ENCODE measurements at regions not wholly inside any gene's neighbourhood (a gene's known extent, or its start where the extent isn't known, plus 50 kb on each side); places are given as distances from the start of the nearest gene placed in this dataset.

GRCh38 chr2:469514-469913 lies 181.6 kb upstream of the ALKAL2 start:
- intact Hi-C loops (cut with micrococcal nuclease) (no loop called here), dilution Hi-C loops (cut with MboI; ENCODE audit: extremely low pct_ligation_motif_present, low sequenced_read_pairs) (no loop called here)
- no peaks in the 10 kb centered on the region for H3K27me3 ChIP-seq (ENCODE audit: control insufficient read depth in 2 of 2, insufficient read depth in 2 of 2, low read length in 2 of 2)
- H3K9me3 ChIP-seq (replicated peaks; ENCODE audit: control insufficient read depth, insufficient read depth, low read length) = peaks cover 4% of the 10 kb centered on the region
- H3K4me2 ChIP-seq (ENCODE audit: insufficient read depth, low read length) = no peak overlapping the region
- ChIA-PET POLR2A (no interaction called here), CTCF (no interaction called here)
- H3K9ac ChIP-seq (replicated peaks; ENCODE audit: extremely low read depth, insufficient read depth, low read length) = no peak overlapping the region
- no TSS peak for BruUV-seq (replicated peaks)
- TF ChIP-seq CTCF (IDR thresholded peaks at IDR 0.05; ENCODE audit: extremely low read depth in 1 of 2, insufficient read depth in 1 of 2, low read depth in 1 of 2, low read length in 2 of 2) (no peak), JUN (IDR thresholded peaks at IDR 0.05; ENCODE audit: borderline replicate concordance, insufficient read depth, insufficient read length, low read depth) (no peak), GATA2 (IDR thresholded peaks at IDR 0.05; ENCODE audit: insufficient read depth, insufficient read length, low read depth, low read length) (no peak), FOS (IDR thresholded peaks at IDR 0.05; ENCODE audit: borderline replicate concordance, insufficient read depth, low read length) (no peak)
- no peak for FAIRE-seq
- no peaks in the 10 kb centered on the region for H3K79me2 ChIP-seq (ENCODE audit: control insufficient read depth, insufficient read depth, low read length)
- no peak overlapping the region for H3K4me3 ChIP-seq (replicated peaks in 1 of 3; ENCODE audit: insufficient read depth in 1 of 3, low read depth in 1 of 3, low read length in 3 of 3)
- H4K20me1 ChIP-seq (replicated peaks; ENCODE audit: control insufficient read depth, extremely low read depth, insufficient read depth, low read length) = no peaks in the 10 kb centered on the region
- H2AFZ ChIP-seq (ENCODE audit: low read depth, low read length) = no peak overlapping the region
- no peaks in the 10 kb centered on the region for H3K9me1 ChIP-seq (replicated peaks; ENCODE audit: control insufficient read depth, extremely low read depth, insufficient read depth, low read length)
- no peak for DNase-seq (ENCODE audit: low read depth, low spot score)
- no peak overlapping the region for H3K27ac ChIP-seq (ENCODE audit: insufficient read depth, low read depth, low read length)
- no peaks in the 10 kb centered on the region for H3K36me3 ChIP-seq (ENCODE audit: control insufficient read depth in 2 of 2, extremely low read depth in 1 of 2, insufficient read depth in 2 of 2, low read length in 2 of 2)
- no peaks in the 10 kb centered on the region for H3K4me1 ChIP-seq (ENCODE audit: control insufficient read depth, extremely low read depth, insufficient read depth, low read length)

- peaks cover 4% of the 10 kb centered on the region for H3K9me3 ChIP-seq (replicated peaks; ENCODE audit: control insufficient read depth, insufficient read depth, low read length)
- no peak overlapping the region for H3K9ac ChIP-seq (replicated peaks; ENCODE audit: extremely low read depth, insufficient read depth, low read length)
- CTCF ChIA-PET = no interaction called here
- BruUV-seq (replicated peaks) = no TSS peak
- no peaks in the 10 kb centered on the region for H3K4me1 ChIP-seq (ENCODE audit: control insufficient read depth, extremely low read depth, insufficient read depth, low read length)
- no peaks in the 10 kb centered on the region for H3K79me2 ChIP-seq (ENCODE audit: control insufficient read depth, insufficient read depth, low read length)
- H3K4me2 ChIP-seq (ENCODE audit: insufficient read depth, low read length) = no peak overlapping the region
- H3K4me3 ChIP-seq (replicated peaks in 1 of 3; ENCODE audit: insufficient read depth in 1 of 3, low read depth in 1 of 3, low read length in 3 of 3) = no peak overlapping the region
- DNase-seq (ENCODE audit: low read depth, low spot score) (no peak), FAIRE-seq (no peak)
- H3K9me1 ChIP-seq (replicated peaks; ENCODE audit: control insufficient read depth, extremely low read depth, insufficient read depth, low read length) = no peaks in the 10 kb centered on the region
- H3K27ac ChIP-seq (ENCODE audit: insufficient read depth, low read depth, low read length) = no peak overlapping the region
- POLR2A ChIA-PET = no interaction called here
- intact Hi-C loops (cut with micrococcal nuclease) (no loop called here), dilution Hi-C loops (cut with MboI; ENCODE audit: extremely low pct_ligation_motif_present, low sequenced_read_pairs) (no loop called here)
- no peaks in the 10 kb centered on the region for H3K27me3 ChIP-seq (ENCODE audit: control insufficient read depth in 2 of 2, insufficient read depth in 2 of 2, low read length in 2 of 2)
- H2AFZ ChIP-seq (ENCODE audit: low read depth, low read length) = no peak overlapping the region
- H4K20me1 ChIP-seq (replicated peaks; ENCODE audit: control insufficient read depth, extremely low read depth, insufficient read depth, low read length) = no peaks in the 10 kb centered on the region
- TF ChIP-seq POLR2A (IDR thresholded peaks at IDR 0.05; ENCODE audit: low read depth, low read length) = no peak
- no peak for TF ChIP-seq FOS (IDR thresholded peaks at IDR 0.05; ENCODE audit: borderline replicate concordance, insufficient read depth, low read length)
- TF ChIP-seq MAX (IDR thresholded peaks at IDR 0.05; ENCODE audit: insufficient read depth, insufficient read length) = no peak
- no peak for TF ChIP-seq GATA2 (IDR thresholded peaks at IDR 0.05; ENCODE audit: insufficient read depth, insufficient read length, low read depth, low read length)
- no peak for TF ChIP-seq JUN (IDR thresholded peaks at IDR 0.05; ENCODE audit: borderline replicate concordance, insufficient read depth, insufficient read length, low read depth)
- TF ChIP-seq EZH2 (IDR thresholded peaks at IDR 0.05; ENCODE audit: borderline replicate concordance, low read depth, low read length, severe bottlenecking) = no peak
- TF ChIP-seq POLR2AphosphoS5 (IDR thresholded peaks at IDR 0.05; ENCODE audit: insufficient read depth, low read depth, low read length) = no peak
- no peak for TF ChIP-seq CTCF (IDR thresholded peaks at IDR 0.05; ENCODE audit: extremely low read depth in 1 of 2, insufficient read depth in 1 of 2, low read depth in 1 of 2, low read length in 2 of 2)
- TF ChIP-seq MYC (IDR thresholded peaks at IDR 0.05; ENCODE audit: low read depth, low read length) = no peak
- no peaks in the 10 kb centered on the region for H3K36me3 ChIP-seq (ENCODE audit: control insufficient read depth in 2 of 2, extremely low read depth in 1 of 2, insufficient read depth in 2 of 2, low read length in 2 of 2)
Measured at GRCh38 chr2:468648-469336, 180.9 kb upstream of the ALKAL2 start.

Data from endothelial cell of umbilical vein (primary cell).